HG02798 (cell line): ENCODE measurements at regions not wholly inside any gene's neighbourhood (a gene's known extent, or its start where the extent isn't known, plus 50 kb on each side); places are given as distances from the start of the nearest gene placed in this dataset.

ENCODE experiments used
- ATAC-seq: cut with Tn5 transposase; IDR thresholded peaks from one replicate; pipeline ENCODE4 v1.9.1; 2021; ENCODE audit warnings: mild to moderate bottlenecking; ENCODE audit not compliant: unreplicated experiment, poor library complexity

DNA sequence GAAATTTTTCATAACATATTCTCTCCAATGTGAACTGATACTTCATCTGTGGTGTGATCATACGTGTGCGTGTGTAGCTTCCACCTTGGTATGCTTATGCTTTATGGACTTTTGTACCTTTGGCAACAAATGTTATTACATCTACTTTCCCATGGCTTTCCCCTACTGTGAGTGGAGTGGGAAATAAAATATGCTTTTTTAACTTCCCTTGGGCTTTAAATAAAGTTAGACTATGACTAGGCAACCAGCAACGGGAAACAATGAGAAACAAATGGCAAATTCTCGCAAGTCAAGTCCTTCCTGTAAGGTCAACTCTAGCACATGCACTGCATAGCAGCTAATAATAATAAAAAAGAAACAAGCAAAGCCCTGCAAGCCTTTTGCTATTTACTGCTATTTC, 205.0 kb upstream of the PDE5A start:
- ATAC-seq, result no peak

DNA sequence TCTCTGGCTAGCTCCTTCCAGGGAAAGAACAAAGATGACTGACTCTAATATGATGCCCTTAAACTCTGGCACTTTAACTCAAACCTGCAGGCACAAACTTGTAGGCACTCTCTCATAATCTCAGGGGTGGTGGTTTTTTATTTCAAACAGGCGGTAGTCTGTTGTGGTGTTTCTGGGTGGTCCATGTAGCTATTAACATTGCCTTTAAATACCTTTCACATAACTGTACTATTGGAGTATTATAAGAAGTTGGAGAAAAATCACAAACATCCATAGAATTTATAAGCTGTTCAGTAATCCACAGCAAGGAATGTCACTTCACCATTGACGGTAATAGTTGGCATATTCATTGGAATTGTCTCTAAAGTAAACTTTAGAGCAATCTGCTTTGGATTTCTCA, 204.2 kb upstream of the PDE5A start:
- ATAC-seq, result no peak

DNA sequence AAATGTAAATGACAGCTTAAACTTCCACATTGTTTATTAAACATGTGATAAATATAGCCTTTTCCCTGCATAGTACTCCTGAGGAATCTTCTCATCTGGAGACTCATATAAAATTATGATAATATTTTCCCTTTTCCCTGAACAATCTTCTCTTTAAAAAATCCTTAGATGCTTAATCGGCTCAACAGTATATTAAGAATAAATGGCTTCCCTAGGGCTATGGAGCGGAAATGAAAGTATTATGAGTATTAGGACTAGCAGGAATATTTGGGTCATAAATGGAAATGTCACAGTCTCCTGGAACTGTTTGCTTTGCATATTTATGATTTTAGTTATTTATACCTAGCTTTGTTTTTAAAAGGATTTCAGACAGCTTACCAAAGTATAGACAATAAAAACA, 200.7 kb upstream of the PDE5A start:
- ATAC-seq, result no peak

DNA sequence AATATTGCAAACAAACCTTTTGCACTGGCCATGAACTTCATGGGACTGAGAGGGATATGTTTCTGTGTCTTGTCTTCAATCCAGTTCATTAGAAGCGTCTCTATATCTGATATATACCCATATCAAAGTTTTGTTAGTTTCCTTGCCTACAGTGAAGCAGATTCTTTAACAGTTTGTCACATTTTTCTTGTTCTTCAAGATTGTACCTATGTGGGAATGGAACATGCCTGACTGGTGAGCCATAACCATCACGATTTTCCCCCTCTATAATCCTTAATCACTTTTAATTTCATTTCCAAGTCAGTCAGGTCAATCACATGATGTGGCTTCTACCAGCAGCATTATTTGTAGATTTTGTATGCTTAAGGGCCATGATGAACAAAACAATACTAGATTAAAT, 197.1 kb upstream of the PDE5A start:
- no peak for ATAC-seq

DNA sequence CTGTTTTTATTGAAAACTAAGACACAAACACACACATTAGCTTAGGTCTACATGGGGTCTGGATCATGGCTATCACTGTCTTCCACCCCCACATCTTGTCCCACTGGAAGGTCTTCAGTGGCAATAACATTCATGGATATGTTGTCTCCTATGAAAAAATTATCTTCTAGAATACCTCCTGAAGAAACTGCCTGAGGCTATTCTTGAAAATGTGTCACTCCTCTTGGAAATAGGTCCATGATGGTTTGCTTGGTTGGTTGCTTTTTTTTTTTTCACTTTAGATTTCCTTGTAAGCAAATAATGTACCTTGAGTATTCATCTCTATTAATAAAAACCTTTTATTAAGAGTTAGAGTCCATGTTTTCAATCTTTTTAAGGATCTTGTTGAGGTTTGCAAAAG, 195.3 kb upstream of the PDE5A start:
- no peak for ATAC-seq

DNA sequence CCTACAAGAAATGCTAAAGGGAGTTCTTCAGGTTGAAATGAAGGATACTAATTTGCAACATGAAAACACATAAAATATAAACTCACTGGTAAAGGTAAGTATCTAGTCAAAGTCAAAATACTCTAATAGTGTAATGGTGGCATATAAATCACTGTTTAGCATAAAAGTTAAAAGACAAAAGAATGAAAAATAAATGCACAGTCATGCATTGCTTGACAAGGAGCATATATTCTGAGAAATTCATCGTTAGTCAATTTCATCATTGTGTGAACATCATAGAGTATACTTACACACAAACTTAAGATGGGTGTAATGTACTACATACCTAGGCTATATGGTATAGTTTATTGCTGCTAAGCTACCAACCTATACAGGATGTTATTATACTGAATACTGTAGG, 194.4 kb upstream of the PDE5A start:
- ATAC-seq, result no peak

DNA sequence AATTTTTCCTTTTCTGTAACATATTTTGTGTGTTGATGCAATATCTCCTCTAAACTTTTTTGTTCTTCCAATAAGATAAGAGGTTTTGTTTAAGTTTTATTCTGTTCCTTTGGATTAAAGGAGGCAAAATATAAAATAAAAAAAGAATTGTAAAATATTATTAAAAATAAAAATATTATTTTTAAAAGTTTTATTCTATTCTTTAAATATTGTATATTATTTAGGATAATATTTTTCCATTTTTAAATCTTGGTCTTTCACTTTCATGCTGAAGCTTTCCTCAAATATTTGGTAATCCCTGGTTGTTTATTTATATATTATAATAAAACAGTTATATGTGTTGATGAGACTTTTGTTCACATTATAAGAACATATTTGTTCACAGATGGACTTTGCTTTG, 187.9 kb upstream of the PDE5A start:
- no peak for ATAC-seq

DNA sequence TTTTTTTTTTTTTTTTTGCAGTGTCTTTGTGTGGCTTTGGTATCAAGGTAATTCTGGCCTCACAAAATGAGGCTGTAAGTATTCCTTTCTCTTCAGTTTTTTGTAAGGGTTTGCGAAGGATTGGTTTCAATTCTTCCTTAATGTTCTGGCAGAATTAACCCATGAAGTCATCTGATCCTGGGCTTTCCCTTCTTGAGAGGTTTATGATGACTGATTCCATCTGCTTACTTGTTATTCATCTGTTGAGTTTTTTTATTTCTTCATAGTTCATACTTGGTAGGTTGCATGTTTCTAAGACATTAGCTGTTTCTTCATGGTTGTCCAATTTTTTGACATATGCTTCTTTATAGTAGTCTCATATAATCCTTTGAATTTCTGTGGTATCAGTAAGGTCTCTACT, 181.4 kb upstream of the PDE5A start:
- no peak for ATAC-seq

DNA sequence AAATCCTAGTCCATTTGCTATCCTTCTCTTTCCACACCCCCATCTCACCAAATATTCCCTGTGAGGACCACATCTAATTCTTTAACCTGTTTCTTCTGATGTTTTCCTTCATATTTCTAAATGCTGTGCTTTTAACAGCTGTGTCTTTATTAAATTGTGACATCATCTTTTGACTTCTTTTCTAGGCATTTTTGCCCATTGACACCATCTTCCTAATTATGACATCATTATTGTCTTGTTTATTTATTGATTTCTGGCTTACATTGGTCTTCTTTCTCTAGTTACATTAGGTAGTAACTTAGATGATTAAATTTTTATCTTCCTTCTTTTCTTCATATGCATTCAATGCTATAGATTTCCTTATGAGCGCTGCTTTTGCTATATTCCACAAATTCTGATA, 175.8 kb upstream of the PDE5A start:
- ATAC-seq, result no peak

DNA sequence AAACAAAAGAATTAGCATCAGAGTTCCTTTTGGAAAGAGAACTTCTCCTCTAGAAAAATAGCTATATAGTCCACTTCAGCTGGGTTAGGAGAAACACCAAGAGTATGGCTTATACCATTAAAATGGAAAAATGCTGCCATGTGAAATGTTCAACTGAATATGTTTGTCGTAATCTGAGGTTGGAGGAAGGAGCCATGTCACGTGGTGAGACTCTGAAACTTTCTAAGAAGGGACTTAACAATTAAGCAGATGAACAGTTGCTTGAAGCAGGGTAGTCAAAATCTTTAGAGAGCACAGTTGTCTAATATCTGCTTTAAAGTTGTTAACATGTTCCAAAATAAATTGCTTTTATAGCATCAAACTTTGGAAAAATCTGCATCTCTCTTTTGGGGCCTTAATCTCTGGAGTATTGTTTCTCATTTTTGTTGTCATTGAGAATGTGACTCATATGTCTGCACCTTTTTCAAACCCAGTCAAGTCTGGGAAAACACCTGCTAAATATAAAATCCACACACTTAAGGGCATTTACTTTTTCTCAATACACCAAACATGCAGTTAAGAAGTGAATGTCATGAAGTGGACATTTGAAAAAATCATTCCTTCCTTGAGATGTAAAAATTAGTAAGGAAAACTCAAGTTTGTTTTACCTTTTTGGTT, 168.8 kb upstream of the PDE5A start:
- no peak for ATAC-seq

DNA sequence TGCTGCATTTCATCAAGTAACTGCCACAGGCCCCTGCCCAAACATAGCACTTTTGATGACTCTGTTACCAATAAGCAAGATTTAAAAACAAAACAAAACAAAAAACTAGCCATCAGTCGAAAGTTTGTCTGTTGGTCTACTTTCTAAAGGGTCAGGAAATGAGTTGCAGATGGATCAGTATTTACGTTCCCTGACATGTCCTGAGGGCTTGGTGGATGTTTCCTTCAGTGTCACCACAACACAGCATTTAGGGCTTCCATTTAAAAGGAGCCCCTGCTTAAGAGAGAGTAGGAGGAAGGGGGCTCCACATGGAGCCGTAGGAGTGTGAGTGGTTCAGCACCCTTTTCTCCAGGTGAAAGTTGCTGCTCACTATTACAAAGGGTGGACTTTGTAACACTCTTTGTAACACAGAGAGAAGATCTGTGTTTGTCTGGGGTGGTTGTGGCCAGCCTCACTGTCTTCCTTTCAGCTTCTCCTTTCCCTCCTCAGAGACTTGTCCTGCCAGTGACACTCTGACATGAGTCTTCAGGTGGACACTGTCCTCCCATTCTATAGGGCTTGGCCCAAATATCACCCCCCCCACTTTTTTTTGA, 167.5 kb upstream of the PDE5A start:
- no peak for ATAC-seq

DNA sequence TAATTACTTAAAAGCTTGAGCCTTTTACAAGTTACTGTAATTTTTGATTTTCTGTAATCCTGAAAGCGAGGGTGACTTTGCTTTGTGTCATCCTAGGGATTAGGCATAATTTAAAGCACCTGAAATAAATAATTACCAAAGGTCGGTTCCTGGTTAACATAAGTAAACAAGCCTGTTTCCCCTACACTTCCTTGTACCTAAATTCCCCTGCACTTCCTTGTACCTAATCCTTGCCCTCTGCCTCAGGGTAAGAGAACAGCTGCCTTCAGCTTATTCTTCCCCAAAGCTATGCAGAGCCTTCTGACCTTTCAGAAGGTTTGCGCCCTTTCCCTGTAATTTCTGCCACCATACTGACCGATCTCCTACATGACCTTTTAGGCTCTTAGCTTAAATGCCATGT, 166.1 kb upstream of the PDE5A start:
- ATAC-seq, result no peak

DNA sequence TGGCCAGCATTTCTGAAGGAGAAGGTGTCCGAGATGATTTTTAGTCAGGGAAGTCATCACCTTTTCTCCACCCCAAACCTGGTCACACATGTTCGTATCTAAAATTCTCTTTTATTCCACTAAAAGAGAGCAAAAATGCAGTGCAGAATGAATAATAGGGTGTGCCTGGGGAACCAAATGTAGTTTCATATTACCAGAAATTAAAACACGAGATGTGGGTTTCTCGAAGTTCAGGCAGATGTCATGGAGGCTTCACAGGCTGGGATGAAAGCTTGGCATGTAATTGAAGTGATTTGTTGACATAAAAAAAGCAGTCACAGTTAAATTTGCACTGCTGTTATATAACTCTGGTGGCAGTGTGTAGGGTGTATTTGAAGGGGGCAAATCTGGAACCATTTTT, 165.5 kb upstream of the PDE5A start:
- ATAC-seq, result no peak

DNA sequence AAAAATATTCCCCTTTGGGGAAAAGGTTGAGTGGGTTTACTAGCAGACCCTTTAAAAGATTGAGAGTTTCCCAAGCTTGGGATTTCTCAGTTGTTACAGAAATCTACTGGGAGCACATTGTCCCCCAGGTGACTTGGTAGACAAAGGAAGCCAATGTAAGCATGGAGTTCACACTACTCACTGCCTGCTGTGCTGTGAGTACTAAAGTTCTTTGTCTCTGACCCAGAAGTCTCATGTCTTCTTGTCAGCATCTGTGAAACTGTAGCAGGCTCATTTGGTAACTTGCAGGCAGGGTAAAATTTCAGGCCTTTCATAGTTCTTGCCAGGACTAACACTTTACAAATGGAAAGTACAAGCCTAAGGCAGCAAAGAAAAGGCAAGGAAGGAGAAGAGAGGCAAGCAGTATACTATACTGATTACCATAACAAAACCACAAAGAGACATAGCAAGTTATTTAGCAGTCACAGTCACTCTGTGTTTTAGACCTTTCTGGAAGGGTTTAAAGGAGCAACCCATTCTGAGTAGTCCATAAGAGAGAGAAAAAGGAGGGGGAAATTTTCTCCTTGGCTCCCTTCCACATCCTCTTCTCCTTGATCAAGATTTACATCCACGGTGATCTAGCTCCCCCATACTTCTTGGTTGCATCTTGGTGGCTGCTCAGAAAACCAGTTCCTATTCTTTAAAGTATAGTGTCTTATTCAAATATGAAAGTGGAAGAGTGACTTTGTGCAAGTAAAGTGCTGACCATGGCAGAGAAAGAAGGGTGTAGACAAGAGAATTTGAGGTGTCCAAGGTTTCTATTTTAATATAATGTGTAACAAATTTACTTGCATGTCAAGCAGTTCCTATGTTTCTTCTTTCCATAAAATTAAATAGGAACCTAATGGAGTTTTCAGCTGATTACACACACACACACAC, 160.0 kb upstream of the PDE5A start:
- ATAC-seq, result peak; percentile 27

DNA sequence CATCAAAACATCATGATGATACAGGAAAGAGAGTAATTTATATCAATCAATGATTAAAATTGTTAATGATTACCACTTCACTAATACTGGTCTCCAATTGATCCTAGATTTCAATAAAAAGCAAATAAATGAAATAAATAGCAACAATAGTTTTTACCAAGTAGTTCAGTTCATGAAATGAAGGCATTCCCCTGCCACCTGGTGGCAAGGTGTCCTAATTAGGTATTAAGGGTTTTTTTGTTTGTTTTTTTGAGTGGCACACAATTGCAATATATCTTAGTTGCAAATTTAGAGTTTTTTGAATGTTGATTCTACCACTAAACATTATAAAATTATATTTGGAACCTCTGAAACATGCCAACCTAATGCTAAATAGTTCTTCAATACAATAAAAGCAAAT, 157.4 kb upstream of the PDE5A start:
- no peak for ATAC-seq

DNA sequence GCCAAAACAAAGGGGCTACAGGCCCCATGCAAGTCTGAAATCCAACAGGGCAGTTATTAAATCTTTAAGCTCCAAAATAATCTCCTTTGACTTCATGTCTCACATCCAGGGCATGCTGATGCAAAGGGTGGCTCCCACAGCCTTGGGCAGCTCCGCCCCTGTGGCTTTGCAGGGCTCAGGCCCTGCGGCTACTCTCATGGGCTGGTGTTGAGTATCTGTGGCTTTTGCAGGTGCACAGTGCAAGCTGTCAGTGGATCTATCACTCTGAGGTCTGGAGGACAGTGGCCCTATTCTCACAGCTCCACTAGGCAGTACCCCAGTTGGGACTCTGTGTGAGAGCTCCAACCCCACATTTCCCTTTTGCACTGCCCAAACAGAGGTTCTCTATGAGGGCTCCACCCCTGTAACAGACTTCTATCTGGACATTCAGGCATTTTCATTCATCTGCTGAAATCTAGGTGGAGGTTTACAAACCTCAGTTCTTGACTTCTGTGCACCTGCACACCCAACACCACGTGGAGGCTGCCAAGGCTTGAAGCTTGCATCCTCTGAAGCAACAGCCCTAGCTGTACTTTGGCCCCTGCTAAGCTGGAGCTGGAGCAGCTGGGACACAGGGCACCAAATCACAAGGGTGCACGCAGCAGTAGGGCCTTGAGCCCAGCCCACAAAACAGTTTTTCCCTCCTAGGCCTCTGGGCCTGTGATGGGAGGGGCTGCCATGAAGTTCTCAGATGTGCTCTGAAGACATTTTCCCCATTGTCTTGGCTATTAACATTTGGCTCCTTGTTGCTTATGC, 154.8 kb upstream of the PDE5A start:
- no peak for ATAC-seq

DNA sequence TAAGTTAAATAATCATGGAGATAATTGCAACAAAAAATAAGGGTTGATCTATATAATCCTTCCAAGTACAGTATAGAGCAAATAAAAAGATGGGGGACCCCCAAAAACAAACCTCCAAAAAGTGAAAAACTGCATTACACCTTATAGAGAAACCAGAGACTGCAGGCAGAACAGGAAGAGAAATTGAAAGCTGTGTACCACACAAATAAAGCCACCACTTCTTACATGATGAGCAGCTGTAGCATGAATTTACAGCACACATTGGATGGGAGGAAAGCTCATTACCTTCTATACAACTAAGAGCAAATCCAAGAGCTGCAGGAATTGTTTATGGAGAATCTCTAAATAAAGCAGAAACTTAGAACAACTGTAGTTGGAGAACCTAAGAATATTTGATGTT, 152.4 kb upstream of the PDE5A start:
- ATAC-seq, result no peak

DNA sequence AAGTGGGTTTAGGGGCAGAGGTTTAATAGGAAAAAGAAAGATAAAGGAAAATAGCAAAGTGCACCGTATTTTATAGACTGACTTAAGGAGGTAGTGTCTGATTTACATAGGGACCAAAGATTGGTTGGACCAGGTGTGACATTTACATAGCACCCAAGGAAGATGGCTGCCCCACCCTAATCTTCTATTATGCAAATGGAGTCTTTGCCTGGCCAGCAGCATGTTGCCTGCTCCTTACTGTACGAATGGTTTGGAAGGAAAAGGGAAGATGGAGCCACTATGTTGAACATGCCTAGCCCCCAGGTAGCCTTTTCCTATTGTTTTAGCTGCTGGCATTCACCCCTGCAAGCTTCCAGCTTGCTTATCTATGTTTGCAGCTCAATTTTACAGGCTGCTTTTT, 146.2 kb upstream of the PDE5A start:
- no peak for ATAC-seq

DNA sequence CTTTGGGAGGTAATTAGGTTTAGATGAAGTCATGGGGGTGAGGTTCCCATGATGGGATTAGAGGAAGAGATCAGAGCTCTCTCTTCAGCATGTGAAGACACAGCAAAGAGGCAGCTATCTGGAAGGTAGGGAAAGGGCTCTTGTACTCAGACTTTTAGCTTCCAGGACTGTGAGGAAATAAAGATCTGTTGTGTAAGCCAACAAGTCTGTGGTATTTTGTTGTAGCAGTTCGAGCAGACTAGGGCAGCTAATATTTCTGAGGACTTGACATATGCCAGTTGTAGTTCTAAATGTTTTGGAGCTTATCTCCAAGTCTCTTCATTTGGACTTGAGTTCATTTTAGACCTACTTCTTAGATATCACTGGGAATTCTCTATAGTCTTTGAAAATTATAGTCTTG, 137.3 kb upstream of the PDE5A start:
- ATAC-seq, result no peak

DNA sequence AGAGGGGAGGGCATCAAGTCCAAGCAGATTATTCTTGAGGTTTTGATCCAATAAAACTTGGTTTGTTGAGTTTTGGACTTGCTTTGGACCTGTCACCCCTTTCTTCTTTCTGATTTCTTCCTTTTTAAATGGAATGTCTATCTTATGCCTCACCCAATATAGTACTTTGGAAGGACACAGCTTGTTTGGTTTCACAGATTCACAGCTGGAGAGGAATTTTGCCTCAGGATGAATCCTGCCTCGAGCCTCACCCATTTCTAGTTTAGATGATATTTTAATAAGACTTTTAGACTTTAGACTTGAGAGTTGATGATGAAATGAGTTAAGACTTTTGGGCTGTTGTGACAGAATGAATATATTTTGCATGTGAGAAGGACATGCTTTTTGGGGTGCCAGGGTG, 136.9 kb upstream of the PDE5A start:
- ATAC-seq, result no peak

DNA sequence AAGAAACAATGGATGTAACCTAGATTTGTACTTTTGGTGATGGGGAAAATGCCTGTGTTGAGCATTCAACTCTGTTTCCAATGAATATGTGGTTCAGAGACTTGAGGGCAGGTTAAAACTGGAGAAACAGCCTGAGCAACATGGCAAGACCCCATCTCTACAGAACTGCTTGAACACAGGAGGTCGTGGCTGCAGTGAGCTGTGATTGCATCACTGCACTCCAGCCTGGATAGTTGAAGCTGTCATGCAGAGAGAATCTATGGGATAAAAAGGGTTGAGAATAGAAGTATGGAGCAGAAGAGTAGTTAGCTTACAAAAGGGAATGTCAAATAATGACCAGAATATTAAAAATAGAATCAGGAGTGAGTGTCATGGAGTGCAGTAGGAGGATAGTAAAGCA, 134.8 kb upstream of the PDE5A start:
- ATAC-seq, result no peak
